ENCODE measurements at regions not wholly inside any gene's neighbourhood (a gene's known extent, or its start where the extent isn't known, plus 50 kb on each side); places are given as distances from the start of the nearest gene placed in this dataset.

DNA sequence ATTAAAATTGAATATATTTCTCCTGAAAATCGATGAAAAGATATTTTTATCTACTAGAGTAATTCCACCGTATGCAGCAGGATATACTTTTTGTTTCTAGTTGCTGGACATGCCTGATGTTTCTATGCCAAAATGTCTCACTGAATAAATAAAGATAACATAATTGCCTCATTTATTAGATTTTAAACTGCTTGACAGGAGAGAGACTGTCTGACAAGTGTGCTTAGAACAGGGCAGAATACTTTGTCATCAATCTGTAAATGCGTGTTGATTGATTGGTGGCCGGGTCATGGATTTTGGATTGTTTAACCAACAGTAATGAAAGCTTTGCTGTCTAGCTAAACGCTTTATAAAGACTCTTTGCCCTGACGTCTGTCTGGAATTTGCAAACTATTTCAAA lies 339.0 kb downstream of the CHRM3 start:
- no peak for DNase-seq (ENCODE audit: low read depth in 4 of 4, low spot score in 2 of 4)

DNA sequence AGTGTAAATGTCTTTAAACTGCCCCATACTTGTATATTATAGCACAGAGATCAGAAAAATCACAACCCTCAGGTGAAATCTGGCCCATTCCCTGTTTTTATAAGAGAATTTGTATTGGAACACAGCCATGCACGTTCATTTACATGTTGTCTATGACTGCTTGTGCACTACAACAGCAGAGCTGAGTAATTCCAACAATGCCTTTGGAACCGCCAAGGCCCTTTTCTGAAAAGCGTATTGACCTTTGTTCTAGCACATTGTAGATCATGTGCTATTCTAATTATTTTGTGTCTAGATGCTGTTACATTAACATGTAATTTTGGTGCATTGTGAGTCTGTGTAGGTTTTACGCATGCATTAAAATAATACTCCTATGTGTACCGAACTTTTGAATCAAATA lies 339.6 kb downstream of the CHRM3 start:
- DNase-seq (ENCODE audit: low read depth in 4 of 4, low spot score in 2 of 4) = no peak

DNA sequence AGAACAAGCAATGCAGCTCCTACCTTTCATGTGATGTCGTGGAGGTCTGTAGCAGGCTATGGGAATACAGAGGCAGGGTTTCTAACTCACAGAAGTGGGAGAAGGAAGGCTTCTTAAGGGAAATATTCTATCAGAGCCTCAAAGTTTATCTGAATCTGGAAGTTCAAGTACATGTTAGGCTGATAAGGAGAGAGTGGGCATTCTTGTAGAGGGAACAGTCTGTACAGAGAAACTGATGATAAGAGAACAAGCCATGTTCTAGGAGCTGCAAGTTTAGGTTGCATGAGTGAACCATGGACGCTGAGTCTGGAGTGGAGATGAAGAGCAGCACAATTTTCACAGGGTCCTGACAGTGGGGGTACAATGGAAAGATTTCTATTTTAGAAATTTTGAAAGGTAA lies 344.0 kb downstream of the CHRM3 start:
- no peak for DNase-seq (ENCODE audit: low read depth in 4 of 4, low spot score in 2 of 4)

DNA sequence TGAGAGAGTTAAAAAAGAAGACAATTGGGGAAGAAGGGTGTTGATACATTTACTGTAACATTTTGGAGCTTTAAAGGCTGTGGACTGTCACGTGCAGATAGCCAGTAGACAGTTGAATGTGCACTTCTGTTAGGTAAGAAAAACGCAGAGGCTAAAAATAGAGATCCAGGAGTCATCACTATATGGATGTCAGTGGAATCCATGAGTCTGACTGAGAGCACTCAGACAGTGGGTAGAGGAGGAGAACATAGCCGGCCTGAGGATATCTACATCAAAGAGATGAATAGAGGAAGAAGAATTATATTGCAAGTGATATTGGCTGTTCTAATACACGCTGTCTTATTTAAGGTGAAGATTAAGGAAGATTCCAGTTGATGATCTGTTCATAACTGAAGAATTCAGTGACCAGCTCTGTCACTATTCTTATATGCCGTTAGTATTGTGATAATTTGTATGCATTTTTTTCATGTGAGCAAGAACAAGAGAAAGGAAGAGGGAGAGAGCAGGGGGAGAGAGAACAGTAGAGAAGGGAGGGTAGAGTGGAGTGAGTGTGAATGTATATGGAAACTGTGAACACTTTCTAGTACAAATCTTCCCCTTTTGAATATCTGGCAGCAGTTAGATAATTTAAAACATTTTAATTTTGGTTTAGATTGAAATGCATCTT lies 344.8 kb downstream of the CHRM3 start:
- DNase-seq (ENCODE audit: low read depth in 4 of 4, low spot score in 2 of 4) = no peak

DNA sequence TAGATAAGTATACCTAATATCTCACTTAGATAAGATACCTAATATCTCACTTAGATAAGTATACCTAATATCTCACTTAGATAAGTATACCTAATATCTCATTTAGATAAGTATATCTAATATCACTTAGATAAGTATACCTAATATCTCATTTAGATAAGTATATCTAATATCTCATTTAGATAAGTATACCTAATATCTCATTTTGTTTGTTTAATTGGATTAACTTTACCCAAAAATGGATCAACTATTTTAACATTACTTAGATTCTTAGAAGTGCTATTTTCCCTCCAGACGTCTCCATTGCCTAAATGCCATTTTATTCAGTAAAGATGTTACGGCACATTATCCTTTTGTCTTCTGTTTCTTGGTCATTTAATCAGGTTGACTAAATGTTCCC lies 346.4 kb downstream of the CHRM3 start:
- DNase-seq (ENCODE audit: low read depth in 4 of 4, low spot score in 2 of 4) = no peak

DNA sequence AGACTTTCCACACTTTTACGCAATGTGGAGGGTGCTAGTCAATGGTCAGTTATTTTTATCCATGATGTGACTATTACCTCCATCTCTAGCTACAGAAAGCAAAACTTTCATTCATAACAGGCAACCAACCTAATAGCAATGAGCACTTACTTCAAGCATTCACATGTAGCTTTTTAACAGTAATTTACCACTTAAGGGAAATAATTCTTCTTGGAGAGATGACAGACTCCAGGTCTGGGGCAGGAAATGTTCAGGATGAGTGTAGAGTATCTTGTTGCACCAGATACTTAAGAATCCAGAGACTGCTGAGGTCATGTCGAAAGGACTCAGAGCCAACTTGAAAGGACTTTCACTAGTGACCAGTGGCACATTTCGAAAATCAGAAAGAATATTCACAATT lies 347.6 kb downstream of the CHRM3 start:
- DNase-seq (ENCODE audit: low read depth in 4 of 4, low spot score in 2 of 4) = no peak

DNA sequence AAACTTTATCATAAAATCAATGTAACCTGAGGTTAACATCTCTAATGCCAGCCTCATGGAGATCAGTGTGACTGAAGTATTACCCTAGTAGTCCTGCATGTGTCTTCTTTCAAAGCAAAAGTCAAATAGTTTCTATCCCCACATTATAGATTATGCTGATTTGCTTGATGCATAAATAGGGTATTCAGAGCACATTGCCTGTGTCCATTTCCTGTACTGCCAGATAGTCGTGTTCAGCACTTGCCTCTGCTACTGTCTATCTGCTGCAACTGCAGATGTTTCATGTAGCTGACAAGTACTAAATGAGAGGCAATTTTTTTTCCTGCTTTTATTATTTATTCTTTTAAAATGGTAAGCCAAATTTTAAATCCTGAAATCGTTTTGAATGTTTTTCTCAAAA lies 348.7 kb downstream of the CHRM3 start:
- no peak for DNase-seq (ENCODE audit: low read depth in 4 of 4, low spot score in 2 of 4)

DNA sequence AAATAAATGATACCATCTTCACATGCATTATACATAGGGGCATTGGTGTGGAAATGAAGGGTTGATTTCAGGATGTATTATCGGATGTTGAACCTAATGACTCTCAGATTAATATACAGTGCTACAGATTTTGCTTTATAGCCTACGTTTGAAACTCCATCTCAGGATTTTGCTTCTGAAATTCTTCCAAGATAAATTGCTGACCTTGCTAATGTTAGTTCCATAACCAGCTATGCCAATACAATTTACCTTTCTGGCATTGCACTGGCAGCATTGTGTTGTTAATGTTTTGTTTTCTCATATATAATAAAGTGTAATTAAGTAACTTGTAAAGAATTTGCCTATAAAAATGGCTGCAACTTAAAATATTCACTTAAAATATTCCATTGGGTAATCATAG lies 350.1 kb downstream of the CHRM3 start:
- no peak for DNase-seq (ENCODE audit: low read depth in 4 of 4, low spot score in 2 of 4)

DNA sequence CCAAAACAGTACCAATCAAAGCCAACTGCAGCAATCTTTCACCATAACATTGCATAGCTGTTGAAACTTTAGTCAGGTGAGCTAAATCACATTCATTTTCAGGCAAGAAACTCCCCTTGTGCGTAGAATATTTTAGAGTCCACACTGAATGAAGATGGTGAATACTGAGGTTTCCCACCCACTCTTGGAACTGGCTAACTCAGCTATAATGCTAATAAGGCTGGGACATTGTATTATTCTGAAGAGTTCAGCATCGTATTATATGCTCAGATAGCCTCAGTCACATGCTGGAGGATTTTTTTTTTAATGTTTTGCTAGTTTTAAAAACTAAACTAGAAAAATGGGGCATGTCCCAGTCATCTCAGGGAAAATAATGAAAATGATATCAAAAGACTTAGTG lies 352.3 kb upstream of the FMN2 start:
- no peak for DNase-seq (ENCODE audit: low read depth in 4 of 4, low spot score in 2 of 4)

DNA sequence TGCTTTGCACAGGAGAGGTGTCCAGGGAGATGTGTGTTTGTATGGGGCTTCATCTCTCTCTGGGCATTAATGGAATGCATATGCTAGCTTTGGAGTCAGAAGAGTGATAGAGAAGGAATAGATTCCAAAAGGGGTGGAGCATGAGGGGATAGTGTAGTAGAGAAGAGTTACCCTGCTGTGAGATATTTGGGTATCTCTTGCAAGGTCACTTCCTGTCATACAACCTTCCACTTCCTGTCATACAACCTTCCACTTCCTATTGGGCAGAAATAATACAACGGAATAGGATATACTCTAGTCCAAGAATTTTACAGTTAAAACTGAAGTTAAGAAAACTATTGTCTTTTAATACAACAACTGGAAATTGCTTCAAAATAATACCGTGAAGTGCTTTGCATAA lies 351.8 kb upstream of the FMN2 start:
- no peak for DNase-seq (ENCODE audit: low read depth in 4 of 4, low spot score in 2 of 4)

DNA sequence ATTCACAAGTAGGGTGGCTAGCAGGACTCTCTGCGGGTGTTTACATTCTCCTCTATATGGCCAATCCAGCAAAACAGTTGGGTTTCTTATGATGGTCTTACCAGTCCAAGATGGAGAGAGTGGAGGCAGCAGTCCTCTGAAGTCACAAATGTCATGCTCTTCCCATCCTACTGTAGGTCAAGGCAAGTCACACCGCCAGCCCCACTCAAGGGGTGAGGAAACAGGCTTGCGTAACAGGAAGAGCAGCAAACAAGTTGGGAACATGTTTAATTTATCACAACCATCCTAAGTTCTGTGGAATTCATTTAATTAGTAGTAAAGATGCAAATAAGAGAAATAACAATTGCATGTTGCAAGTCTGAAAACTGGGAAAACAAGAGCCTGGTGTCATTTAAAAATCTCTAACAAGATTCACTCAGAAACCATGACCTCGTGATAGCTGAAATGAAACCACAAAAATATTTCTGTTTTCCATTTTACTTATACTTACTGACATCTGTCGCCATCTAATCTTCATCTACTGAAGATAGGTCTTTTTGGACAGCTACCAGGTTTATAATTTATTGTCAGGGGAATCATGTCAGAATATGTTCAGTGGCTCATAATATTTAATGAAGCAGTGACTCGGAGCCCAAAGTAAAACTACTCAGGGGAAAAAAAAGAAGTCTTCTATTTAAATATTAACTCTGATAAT lies 349.1 kb upstream of the FMN2 start:
- no peak for DNase-seq (ENCODE audit: low read depth in 4 of 4, low spot score in 2 of 4)

DNA sequence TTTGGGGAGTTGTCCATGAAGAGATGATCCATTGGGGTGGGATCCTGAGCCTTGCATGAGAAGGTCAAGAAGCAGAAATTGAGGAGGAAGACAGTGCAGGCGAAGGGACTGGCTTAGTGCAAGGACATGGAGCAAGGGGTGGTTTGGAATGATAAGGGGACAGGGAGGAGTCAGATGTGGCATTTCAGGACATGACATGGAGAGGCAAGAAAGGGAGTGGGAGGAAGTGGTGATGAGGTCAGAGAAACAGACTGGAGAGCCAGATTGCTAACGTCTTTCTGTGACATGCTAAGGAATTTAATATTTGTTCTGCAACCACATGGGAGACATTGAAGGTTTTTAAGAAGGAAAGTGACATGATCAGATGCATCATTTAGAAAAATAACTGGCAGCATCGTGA lies 346.8 kb upstream of the FMN2 start:
- DNase-seq (ENCODE audit: low read depth in 4 of 4, low spot score in 2 of 4) = no peak

DNA sequence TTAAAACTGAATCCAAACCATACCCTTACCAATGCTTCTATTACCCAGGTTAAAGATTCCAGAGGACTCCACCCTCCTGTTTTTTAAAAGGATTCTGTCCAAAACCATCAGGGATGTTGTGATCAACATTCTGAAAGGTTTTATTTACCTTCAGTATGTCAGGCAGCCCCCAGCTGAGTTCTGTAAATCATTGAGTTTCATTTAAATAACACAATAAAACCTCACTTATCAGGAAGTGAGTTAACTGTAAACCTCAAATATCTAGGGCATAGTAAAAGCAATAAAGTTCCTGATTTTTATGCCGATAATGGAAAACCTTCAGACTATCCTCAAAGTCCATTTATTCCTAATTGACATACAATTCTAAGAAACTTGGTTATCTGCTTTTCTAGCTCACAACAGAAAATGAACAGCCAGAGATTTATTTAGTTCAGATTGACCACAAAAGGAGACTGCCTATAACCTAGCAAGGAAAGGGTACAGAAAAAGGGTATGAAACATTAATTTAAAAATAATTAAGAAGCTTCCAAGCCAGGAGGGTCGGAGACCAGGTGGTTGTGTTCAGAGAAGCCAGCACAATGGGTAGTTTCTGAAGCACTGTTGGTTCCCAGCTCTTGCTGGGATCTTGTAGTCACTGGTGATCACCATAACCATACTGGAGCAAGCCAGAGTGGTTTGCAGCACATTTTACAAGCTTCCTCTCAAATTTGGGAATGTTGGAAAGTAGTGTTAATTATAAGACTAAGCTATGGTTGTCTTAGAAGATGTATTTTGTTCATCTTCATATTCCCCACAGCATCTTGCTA lies 336.4 kb upstream of the FMN2 start:
- no peak for DNase-seq (ENCODE audit: low read depth in 4 of 4, low spot score in 2 of 4)

DNA sequence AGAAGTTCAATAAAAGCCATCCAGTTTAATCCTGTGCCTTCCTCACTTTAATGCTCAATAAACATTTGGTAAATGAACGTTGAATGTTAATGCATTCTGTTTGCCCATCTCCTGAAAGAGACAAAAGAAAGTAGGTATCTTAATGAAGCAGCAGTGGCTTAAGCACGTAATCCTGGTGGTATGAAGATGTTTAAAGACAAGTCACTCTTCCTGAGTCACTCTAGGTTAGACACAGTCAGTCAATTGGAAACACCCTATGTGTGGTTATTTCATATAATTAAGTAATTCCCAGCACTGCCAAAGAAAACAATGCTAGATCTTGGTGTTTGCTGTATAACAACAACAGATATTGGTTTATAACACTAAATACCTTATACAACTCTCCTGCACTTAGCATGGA lies 334.0 kb upstream of the FMN2 start:
- DNase-seq (ENCODE audit: low read depth in 4 of 4, low spot score in 2 of 4) = no peak

DNA sequence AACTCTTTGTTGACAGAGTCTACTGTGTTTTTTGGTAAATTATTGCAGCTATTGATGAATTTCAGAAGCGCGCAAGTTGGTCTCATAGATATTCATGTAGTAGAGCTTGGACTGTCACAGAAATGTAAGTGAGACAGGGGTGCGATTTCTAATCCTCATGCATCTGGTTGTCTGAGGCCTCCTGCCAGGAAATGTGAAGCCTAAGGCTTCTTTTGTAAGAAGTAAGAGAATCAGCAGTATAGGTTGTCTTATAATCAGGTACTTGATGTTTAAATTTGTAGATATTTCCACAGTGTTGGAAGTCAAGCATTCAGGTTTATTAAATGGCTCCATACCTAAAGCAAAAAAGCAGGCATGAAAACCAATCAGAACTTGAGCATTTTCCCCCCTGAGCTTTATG lies 332.9 kb upstream of the FMN2 start:
- DNase-seq (ENCODE audit: low read depth in 4 of 4, low spot score in 2 of 4) = no peak

DNA sequence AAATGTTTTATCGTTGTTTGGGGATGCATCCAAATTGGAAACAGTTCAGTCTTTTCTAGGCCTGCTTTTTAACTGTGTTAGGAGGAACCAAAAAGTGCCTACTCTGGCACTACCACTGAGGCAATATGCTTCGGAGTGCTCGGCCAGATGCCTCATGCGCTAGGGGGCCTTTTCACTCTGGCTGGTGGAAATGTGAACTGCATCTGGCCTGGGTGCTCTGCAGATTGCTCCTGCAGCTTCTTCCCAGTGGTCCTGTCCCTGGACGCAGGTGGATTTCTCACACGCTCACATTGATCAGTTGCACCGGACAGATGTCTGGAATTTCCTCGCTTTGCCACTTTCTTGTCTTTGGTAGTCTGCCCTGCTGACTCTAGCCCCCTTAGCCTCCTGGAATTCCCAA lies 330.2 kb upstream of the FMN2 start:
- DNase-seq (ENCODE audit: low read depth in 4 of 4, low spot score in 2 of 4) = no peak

DNA sequence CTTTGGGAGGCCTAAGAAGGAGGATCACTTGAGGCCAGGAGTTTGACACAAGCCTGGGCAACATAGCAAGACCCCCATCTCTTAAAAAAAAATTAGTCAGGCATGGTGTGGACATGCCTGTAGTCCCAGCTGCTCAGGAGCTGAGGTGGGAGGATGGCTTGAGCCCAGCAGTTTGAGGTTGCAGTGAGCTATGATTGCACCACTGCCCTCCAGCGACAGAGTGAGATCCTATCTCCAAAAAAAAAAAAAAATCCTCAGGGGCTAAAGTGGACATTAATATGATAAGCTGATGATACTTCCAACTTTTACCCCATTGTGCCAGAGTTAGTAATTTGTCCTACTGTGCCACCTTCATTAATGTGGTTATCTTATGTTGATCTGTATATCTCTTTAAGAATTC lies 327.8 kb upstream of the FMN2 start:
- DNase-seq (ENCODE audit: low read depth in 4 of 4, low spot score in 2 of 4) = no peak

DNA sequence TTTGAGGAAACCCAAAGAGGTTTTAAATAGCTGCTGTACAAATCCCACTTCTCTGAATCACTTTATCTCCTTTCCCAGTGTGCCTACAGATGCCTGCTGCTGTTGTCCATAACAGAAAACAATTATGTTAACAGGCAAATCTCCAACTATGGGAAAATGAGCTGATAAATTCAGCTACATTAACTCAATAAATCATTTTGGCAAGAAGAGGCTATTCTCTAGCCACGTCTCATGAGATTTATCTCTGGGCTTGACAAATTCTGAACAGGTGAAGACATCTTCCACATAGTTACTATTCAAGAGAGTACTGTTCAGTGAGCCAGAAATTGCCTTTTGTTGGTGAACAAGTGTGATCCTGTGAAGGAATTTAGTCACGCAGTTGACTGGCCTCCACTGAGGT lies 327.1 kb upstream of the FMN2 start:
- DNase-seq (ENCODE audit: low read depth in 4 of 4, low spot score in 2 of 4) = no peak

DNA sequence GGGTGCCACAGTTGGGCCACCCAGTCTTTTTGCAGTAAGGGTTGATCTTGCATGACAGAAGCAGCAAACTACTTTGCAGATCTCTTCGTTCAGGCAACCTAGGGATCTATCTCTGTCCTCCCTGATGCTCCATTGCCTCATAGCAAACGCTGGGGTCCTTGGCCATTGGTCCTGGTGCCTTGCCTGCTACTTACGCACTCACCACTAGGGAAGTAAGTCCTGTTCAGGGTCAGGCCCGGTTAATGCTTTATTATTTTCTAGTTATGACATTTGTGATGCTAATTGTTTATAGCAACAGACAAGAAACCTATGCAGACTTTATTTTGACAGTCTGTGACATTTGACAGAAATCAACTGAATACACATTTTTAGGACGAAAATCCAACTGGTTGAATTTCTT lies 326.5 kb upstream of the FMN2 start:
- no peak for DNase-seq (ENCODE audit: low read depth in 4 of 4, low spot score in 2 of 4)

DNA sequence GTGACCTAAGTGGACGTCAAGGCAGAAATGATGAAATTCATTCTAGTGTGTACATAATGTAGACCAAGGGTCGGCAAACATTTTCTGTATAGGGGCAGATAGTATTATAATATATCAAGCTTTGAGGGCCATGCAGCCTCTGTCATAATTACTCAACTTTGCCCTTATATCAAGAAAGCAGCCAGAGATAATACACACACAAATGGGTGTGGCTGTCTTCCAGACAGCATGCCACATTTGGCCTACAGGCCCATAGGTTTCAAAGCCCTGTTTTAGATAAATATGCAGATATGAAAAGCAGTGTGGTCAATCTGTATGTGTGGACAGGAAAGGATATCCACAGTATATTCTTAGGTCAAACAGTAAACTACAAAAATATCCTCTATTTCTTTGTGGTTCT lies 320.1 kb upstream of the FMN2 start:
- no peak for DNase-seq (ENCODE audit: low read depth in 4 of 4, low spot score in 2 of 4)

DNA sequence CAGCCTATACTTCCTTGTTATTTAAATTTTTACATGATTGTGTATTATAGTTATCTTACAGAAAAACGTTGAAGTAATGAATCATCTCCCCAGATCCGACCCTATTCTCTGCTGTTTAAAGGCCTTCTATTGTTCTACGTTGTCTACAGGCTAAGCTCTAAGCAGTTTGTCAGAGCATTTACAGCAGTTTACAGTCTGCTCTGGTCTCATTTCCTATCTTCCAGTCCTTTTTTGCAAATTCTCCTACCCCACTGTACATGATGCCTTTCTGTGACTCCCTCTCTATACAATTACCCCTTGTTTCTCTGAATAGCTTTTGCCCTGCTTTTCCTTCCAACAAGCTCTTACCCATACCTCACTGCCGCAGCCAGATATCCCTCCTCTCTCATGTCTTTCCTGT lies 319.2 kb upstream of the FMN2 start:
- no peak for DNase-seq (ENCODE audit: low read depth in 4 of 4, low spot score in 2 of 4)

DNA sequence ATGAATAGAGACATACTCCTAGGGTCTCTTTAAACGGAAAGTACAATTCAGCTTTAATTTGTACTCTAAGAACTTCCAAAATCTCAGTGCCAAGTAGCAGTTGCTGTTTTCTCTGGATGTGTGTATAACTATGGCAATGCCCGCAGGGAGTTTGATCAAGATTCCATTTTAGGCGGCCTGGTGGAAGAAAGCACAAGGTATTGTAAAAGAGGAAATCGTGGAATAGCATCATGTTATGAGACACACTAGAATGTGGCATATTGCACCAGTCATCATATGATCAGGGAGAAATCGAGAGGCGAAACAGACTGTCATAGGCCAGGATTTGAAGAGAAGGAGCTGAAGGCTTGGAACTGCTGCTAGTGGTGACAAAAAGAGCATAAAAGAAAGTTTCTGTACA lies 316.2 kb upstream of the FMN2 start:
- DNase-seq (ENCODE audit: low read depth in 4 of 4, low spot score in 2 of 4) = no peak

Data from left renal cortex interstitium (tissue), 4 donors.